ENCODE measurements at regions not wholly inside any gene's neighbourhood (a gene's known extent, or its start where the extent isn't known, plus 50 kb on each side); places are given as distances from the start of the nearest gene placed in this dataset.

DNA sequence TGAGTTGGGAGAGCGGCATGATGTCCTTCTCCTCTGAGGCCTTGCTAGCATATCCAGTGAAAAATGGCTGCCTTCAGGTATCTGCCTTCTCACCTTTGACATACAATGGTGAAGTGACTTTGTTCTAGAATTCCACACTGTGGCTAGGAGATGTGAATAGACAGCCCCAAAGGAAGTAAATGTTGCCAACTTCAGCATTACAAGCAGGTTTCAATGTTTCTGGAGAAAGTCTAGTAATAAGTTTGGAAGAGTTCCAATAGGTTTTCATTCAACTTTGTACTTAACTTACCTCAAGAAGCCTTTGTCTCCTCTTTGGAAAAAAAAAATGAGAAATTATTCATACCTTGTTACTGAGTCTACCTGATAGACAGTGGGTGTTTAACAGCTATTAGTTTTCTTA is 421.3 kb upstream of the MMADHC start:
- TF ChIP-seq CREB5 (CRISPR knock-in tag; IDR thresholded peaks at IDR 0.05; ENCODE audit: low read depth) (no peak), TOX (CRISPR knock-in tag; IDR thresholded peaks at IDR 0.05; ENCODE audit: borderline replicate concordance) (no peak), PPARA (CRISPR knock-in tag; IDR thresholded peaks at IDR 0.05; ENCODE audit: borderline replicate concordance) (no peak), CSRNP3 (CRISPR knock-in tag; IDR thresholded peaks at IDR 0.05) (no peak)

All from SK-N-SH treated with all-trans-retinoic acid at 6 μM for 48 hours (cell line).